ENCODE measurements at regions not wholly inside any gene's neighbourhood (a gene's known extent, or its start where the extent isn't known, plus 50 kb on each side); places are given as distances from the start of the nearest gene placed in this dataset.

DNA sequence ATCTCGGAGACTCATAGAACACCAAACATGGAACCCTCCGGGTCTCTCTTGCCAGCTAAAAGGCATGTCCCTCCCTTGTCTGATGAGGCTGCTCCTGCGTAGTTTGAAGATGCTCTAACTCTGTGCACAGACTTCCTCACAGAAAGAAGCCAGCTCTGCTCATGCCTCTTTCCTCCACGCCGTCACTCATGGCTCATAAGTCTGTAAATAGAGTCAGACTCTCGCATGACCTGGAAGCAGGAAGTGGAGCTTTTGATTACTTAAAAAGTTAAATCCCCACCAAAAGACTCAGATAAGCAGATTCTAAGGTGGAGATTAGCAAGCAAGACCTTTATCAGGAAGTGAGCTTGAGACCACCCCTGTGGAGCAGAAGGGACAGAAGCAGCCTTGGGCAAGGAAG lies 171.6 kb downstream of the TRIM33 start:
- H3K27me3 ChIP-seq (ENCODE audit: insufficient read depth, low read depth, low read length): no peaks in the 10 kb centered on the region
- H3K4me2 ChIP-seq (ENCODE audit: low read length): no peak overlapping the region
- no peak for TF ChIP-seq EZH2 (IDR thresholded peaks at IDR 0.05; ENCODE audit: borderline replicate concordance, insufficient read depth, low read length, poor library complexity, severe bottlenecking)
- TF ChIP-seq TAF1 (IDR thresholded peaks at IDR 0.05; ENCODE audit: low read depth): no peak
- no peak for TF ChIP-seq EP300 (conservative IDR thresholded peaks at IDR 0.05; ENCODE audit: poor library complexity, severe bottlenecking)
- TF ChIP-seq REST (IDR thresholded peaks at IDR 0.05; ENCODE audit: borderline replicate concordance): no peak
- TF ChIP-seq, protein P1, sequence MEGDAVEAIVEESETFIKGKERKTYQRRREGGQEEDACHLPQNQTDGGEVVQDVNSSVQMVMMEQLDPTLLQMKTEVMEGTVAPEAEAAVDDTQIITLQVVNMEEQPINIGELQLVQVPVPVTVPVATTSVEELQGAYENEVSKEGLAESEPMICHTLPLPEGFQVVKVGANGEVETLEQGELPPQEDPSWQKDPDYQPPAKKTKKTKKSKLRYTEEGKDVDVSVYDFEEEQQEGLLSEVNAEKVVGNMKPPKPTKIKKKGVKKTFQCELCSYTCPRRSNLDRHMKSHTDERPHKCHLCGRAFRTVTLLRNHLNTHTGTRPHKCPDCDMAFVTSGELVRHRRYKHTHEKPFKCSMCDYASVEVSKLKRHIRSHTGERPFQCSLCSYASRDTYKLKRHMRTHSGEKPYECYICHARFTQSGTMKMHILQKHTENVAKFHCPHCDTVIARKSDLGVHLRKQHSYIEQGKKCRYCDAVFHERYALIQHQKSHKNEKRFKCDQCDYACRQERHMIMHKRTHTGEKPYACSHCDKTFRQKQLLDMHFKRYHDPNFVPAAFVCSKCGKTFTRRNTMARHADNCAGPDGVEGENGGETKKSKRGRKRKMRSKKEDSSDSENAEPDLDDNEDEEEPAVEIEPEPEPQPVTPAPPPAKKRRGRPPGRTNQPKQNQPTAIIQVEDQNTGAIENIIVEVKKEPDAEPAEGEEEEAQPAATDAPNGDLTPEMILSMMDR (IDR thresholded peaks at IDR 0.05; ENCODE audit: poor library complexity, severe bottlenecking): no peak
- no peak for TF ChIP-seq RAD21 (conservative IDR thresholded peaks at IDR 0.05)
- TF ChIP-seq SMC3 (conservative IDR thresholded peaks at IDR 0.05; ENCODE audit: poor library complexity): no peak
- TF ChIP-seq POLR2AphosphoS5 (IDR thresholded peaks at IDR 0.05): no peak
- no peak for TF ChIP-seq MXI1 (conservative IDR thresholded peaks at IDR 0.05; ENCODE audit: poor library complexity, severe bottlenecking)
- H3K27ac ChIP-seq (ENCODE audit: low read length): no peak overlapping the region
- H4K20me1 ChIP-seq (ENCODE audit: insufficient read depth): no peaks in the 10 kb centered on the region
- H2AFZ ChIP-seq (ENCODE audit: low read depth, low read length): no peak overlapping the region
- no peak overlapping the region for H3K9ac ChIP-seq (ENCODE audit: low read length)
- no peaks in the 10 kb centered on the region for H3K9me3 ChIP-seq (ENCODE audit: low read length)
- H3K9me2 ChIP-seq (ENCODE audit: insufficient read depth, low read length): no peaks in the 10 kb centered on the region
- no peaks in the 10 kb centered on the region for H3K36me3 ChIP-seq (ENCODE audit: insufficient read depth, low read length)
- no peak overlapping the region for H3K4me3 ChIP-seq (ENCODE audit: low read length)
- H3K79me2 ChIP-seq (replicated peaks; ENCODE audit: insufficient read depth, low read length): no peaks in the 10 kb centered on the region
- H3F3A ChIP-seq (ENCODE audit: insufficient read depth, low read length, poor library complexity, severe bottlenecking): no peaks in the 10 kb centered on the region

GRCh38 chr1:114338191-114338890 lies 172.7 kb downstream of the TRIM33 start:
- no peak overlapping the region for H3K9ac ChIP-seq (ENCODE audit: low read length)
- no peak overlapping the region for H3K4me3 ChIP-seq (ENCODE audit: low read length)
- TF ChIP-seq, protein P1 (IDR thresholded peaks at IDR 0.05; ENCODE audit: poor library complexity, severe bottlenecking): no peak
- no peak for TF ChIP-seq EP300 (conservative IDR thresholded peaks at IDR 0.05; ENCODE audit: poor library complexity, severe bottlenecking)
- no peak for TF ChIP-seq POLR2AphosphoS5 (IDR thresholded peaks at IDR 0.05)
- no peak for TF ChIP-seq SMC3 (conservative IDR thresholded peaks at IDR 0.05; ENCODE audit: poor library complexity)
- TF ChIP-seq TAF1 (IDR thresholded peaks at IDR 0.05; ENCODE audit: low read depth): no peak
- TF ChIP-seq MXI1 (conservative IDR thresholded peaks at IDR 0.05; ENCODE audit: poor library complexity, severe bottlenecking): no peak
- TF ChIP-seq EZH2 (IDR thresholded peaks at IDR 0.05; ENCODE audit: borderline replicate concordance, insufficient read depth, low read length, poor library complexity, severe bottlenecking): no peak
- TF ChIP-seq RAD21 (conservative IDR thresholded peaks at IDR 0.05): no peak
- no peak for TF ChIP-seq REST (IDR thresholded peaks at IDR 0.05; ENCODE audit: borderline replicate concordance)
- H2AFZ ChIP-seq (ENCODE audit: low read depth, low read length): no peak overlapping the region
- H3K79me2 ChIP-seq (replicated peaks; ENCODE audit: insufficient read depth, low read length): no peaks in the 10 kb centered on the region
- H3K4me2 ChIP-seq (ENCODE audit: low read length): no peak overlapping the region
- no peaks in the 10 kb centered on the region for H4K20me1 ChIP-seq (ENCODE audit: insufficient read depth)
- no peaks in the 10 kb centered on the region for H3K9me3 ChIP-seq (ENCODE audit: low read length)
- H3F3A ChIP-seq (ENCODE audit: insufficient read depth, low read length, poor library complexity, severe bottlenecking): no peaks in the 10 kb centered on the region
- no peak overlapping the region for H3K27ac ChIP-seq (ENCODE audit: low read length)
- no peaks in the 10 kb centered on the region for H3K9me2 ChIP-seq (ENCODE audit: insufficient read depth, low read length)
- no peaks in the 10 kb centered on the region for H3K36me3 ChIP-seq (ENCODE audit: insufficient read depth, low read length)
- H3K27me3 ChIP-seq (ENCODE audit: insufficient read depth, low read depth, low read length): no peaks in the 10 kb centered on the region
